NCI-H1436 (cell line): ENCODE measurements at regions not wholly inside any gene's neighbourhood (a gene's known extent, or its start where the extent isn't known, plus 50 kb on each side); places are given as distances from the start of the nearest gene placed in this dataset.
"Not testable (repeated sequence)": the region's sequence is repeated elsewhere in the genome, so short reads cannot be mapped to it uniquely, and the experiment has no call there.

ENCODE experiments used
- DNase-seq: peaks from one replicate; lab custom pipeline; 2025; lab: John Stamatoyannopoulos, UW

- no peak for DNase-seq
Measured at GRCh38 chr5:60066502-60066901, 173.0 kb upstream of the PDE4D start.

- no peak for DNase-seq
Measured at GRCh38 chr5:60060389-60060788, 166.9 kb upstream of the PDE4D start.

GRCh38 chr5:60056191-60056590 lies 162.7 kb upstream of the PDE4D start:
- no peak for DNase-seq

- DNase-seq, result no peak
Measured at GRCh38 chr5:60055168-60055567, 161.6 kb upstream of the PDE4D start.

- DNase-seq, result peak; percentile 8
Measured at GRCh38 chr5:60041996-60042664, 148.6 kb upstream of the PDE4D start.

- not testable (repeated sequence) for DNase-seq
Measured at GRCh38 chr5:60041508-60041907, 148.0 kb upstream of the PDE4D start.

GRCh38 chr5:60036192-60036938 lies 142.8 kb upstream of the PDE4D start:
- peak; percentile 48 for DNase-seq

GRCh38 chr5:60026161-60026560 lies 132.6 kb upstream of the PDE4D start:
- DNase-seq, result no peak

GRCh38 chr5:60024104-60024503 lies 130.6 kb upstream of the PDE4D start:
- DNase-seq, result no peak

- DNase-seq, result no peak
Measured at GRCh38 chr5:60023255-60023654, 129.7 kb upstream of the PDE4D start.

- no peak for DNase-seq
Measured at GRCh38 chr5:60020457-60020856, 126.9 kb upstream of the PDE4D start.

- DNase-seq, result not testable (repeated sequence)
Measured at GRCh38 chr5:60018960-60019359, 125.4 kb upstream of the PDE4D start.

GRCh38 chr5:60018091-60018490 lies 124.6 kb upstream of the PDE4D start:
- no peak for DNase-seq

- no peak for DNase-seq
Measured at GRCh38 chr5:60014331-60014730, 120.8 kb upstream of the PDE4D start.

- DNase-seq, result no peak
Measured at GRCh38 chr5:60010853-60011252, 117.3 kb upstream of the PDE4D start.

- no peak for DNase-seq
Measured at GRCh38 chr5:60010328-60010727, 116.8 kb upstream of the PDE4D start.

GRCh38 chr5:60007729-60008128 lies 114.2 kb upstream of the PDE4D start:
- DNase-seq, result no peak

GRCh38 chr5:59999056-59999455 lies 105.5 kb upstream of the PDE4D start:
- no peak for DNase-seq

- no peak for DNase-seq
Measured at GRCh38 chr5:59992206-59992605, 98.7 kb upstream of the PDE4D start.

GRCh38 chr5:59988396-59988795 lies 94.9 kb upstream of the PDE4D start:
- DNase-seq, result no peak

GRCh38 chr5:59976342-59976741 lies 82.8 kb upstream of the PDE4D start:
- DNase-seq, result no peak

- DNase-seq, result no peak
Measured at GRCh38 chr5:59972043-59972442, 78.5 kb upstream of the PDE4D start.

- DNase-seq, result no peak
Measured at GRCh38 chr5:59959330-59959729, 65.8 kb upstream of the PDE4D start.
